ENCODE measurements at regions not wholly inside any gene's neighbourhood (a gene's known extent, or its start where the extent isn't known, plus 50 kb on each side); places are given as distances from the start of the nearest gene placed in this dataset.

DNA sequence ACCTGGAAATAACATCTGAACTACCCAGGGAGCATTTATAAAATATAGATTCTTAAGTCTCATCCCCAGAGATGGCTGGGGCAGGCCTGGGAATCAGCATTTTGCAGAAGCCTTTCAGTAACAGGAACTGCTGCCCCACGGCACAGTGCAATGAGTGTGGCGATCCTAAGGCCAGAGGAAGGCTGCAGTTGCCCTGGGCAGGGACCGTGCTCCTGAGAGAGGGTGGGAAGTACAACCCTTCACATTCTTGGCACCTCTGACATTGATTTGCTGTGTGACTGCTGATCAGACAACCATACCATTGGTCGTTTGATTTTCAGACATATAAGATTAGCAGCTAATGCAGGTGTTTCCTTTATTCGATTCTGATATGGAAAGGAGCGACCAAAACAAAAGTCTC lies 233.6 kb downstream of the STIM2 start:
- no peak overlapping the region for H3K27ac ChIP-seq
- intact Hi-C loops (cut with DNase I) = no loop called here
- no peak for DNase-seq
- H3K4me3 ChIP-seq = no peak overlapping the region
- H3K27me3 ChIP-seq = peaks cover 0 to 28% (median 0%) of the 10 kb centered on the region in 4 donors
- no peak for TF ChIP-seq POLR2A (IDR thresholded peaks at IDR 0.05)
- TF ChIP-seq, protein P1, sequence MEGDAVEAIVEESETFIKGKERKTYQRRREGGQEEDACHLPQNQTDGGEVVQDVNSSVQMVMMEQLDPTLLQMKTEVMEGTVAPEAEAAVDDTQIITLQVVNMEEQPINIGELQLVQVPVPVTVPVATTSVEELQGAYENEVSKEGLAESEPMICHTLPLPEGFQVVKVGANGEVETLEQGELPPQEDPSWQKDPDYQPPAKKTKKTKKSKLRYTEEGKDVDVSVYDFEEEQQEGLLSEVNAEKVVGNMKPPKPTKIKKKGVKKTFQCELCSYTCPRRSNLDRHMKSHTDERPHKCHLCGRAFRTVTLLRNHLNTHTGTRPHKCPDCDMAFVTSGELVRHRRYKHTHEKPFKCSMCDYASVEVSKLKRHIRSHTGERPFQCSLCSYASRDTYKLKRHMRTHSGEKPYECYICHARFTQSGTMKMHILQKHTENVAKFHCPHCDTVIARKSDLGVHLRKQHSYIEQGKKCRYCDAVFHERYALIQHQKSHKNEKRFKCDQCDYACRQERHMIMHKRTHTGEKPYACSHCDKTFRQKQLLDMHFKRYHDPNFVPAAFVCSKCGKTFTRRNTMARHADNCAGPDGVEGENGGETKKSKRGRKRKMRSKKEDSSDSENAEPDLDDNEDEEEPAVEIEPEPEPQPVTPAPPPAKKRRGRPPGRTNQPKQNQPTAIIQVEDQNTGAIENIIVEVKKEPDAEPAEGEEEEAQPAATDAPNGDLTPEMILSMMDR (IDR thresholded peaks at IDR 0.05) = no peak
- H3K4me1 ChIP-seq = no peaks in the 10 kb centered on the region
- WGBS, 2 donors = 75% methylated on average over 4 to 6 of the region's 6 CpGs
- no peaks in the 10 kb centered on the region for H3K9me3 ChIP-seq
- H3K36me3 ChIP-seq = no peaks in the 10 kb centered on the region

DNA sequence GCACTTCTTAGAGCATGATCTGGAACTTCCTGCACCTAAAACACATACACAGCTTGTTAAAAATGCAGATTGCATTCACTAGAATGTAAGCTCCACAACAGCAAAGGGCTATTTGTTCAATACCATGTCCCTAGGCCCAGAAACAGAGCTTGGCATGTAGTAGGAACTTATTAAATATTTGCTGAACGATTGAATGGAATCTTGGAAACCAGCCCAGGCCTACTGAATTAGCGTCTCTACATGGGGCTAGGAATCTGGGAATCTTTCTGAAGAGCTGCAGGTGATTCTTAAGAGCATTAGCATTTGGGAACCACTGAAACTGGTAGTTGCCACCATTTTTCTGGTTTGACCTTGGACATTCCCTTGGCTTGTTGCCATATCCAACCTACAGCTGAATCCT lies 234.1 kb downstream of the STIM2 start:
- no peak for DNase-seq
- 17 to 20% methylated on average over 2 of the region's 2 CpGs for WGBS, 2 donors
- H3K36me3 ChIP-seq = no peaks in the 10 kb centered on the region

GRCh38 chr4:27096142-27096824 lies 235.6 kb downstream of the STIM2 start:
- Histone ChIP-seq H3K4me1 (no peaks in the 10 kb centered on the region), H3K9me3 (no peaks in the 10 kb centered on the region), H3K36me3 (no peaks in the 10 kb centered on the region), H3K27me3 (peaks cover 0 to 20% (median 0%) of the 10 kb centered on the region in 4 donors), H3K27ac (no peak overlapping the region), H3K4me3 (no peak overlapping the region)
- WGBS, 2 donors = 80 to 81% methylated on average over 9 of the region's 9 CpGs
- DNase-seq = no peak
- TF ChIP-seq POLR2A (IDR thresholded peaks at IDR 0.05) = no peak
- TF ChIP-seq, protein P1 (IDR thresholded peaks at IDR 0.05) = no peak
- intact Hi-C loops (cut with DNase I) = no loop called here

More for the DNA sequence above, 234.1 kb downstream of the STIM2 start:
- Histone ChIP-seq H3K27ac (no peak overlapping the region), H3K27me3 (peaks cover 0 to 28% (median 0%) of the 10 kb centered on the region in 4 donors), H3K4me1 (no peaks in the 10 kb centered on the region), H3K9me3 (no peaks in the 10 kb centered on the region), H3K4me3 (no peak overlapping the region)
- TF ChIP-seq, protein P1 (IDR thresholded peaks at IDR 0.05) = no peak
- TF ChIP-seq POLR2A (IDR thresholded peaks at IDR 0.05) = no peak
- intact Hi-C loops (cut with DNase I) = no loop called here

DNA sequence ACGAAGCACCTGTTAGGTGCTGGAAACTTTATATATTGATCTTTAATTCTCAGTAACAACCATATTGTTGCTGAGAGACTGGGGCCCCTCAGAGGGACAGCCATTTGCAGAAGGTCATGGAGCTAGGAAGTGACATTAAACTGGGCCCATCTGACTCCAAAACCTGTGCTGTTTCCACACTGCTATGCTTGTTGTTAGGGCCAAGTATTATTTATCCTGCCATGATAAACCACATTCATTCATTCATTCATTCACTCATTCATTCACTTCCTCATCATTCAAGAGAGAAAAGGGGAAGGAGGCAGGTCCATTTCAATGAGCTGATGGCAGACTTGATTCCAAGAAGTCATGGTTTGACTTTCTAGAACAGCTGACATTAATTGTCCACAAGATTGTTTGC lies 237.4 kb downstream of the STIM2 start:
- WGBS, 2 donors = 13 to 43% methylated on average over 1 of the region's 1 CpG
- no peak overlapping the region for H3K4me3 ChIP-seq
- intact Hi-C loops (cut with DNase I) = no loop called here
- no peaks in the 10 kb centered on the region for H3K36me3 ChIP-seq
- DNase-seq = no peak
- H3K27me3 ChIP-seq = peaks cover 0 to 24% (median 0%) of the 10 kb centered on the region in 4 donors
- H3K4me1 ChIP-seq = no peaks in the 10 kb centered on the region
- TF ChIP-seq, protein P1 (IDR thresholded peaks at IDR 0.05) = no peak
- no peak for TF ChIP-seq POLR2A (IDR thresholded peaks at IDR 0.05)
- no peak overlapping the region for H3K27ac ChIP-seq
- H3K9me3 ChIP-seq = no peaks in the 10 kb centered on the region

DNA sequence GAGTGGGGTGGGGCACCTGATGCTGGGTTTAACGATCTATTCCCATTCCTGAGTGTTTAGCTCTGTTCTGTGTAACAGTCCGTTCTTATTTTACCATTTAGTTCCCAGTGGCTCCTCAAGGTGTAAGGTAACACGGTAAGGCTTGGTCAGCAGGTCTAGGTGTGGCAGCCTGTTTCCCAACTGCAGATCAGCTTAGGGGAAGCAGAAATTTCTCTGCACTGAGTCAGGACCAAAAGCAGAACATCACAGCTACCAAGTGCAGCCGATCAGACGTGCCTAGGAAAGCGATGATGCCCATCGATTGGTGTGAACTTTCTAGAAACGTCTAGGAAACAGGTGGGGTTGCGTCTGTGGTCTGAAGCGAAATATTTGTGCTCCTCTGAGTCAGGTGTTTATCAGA lies 240.1 kb downstream of the STIM2 start:
- Histone ChIP-seq H3K27me3 (peaks cover 0 to 28% (median 0%) of the 10 kb centered on the region in 4 donors), H3K4me3 (no peak overlapping the region), H3K36me3 (no peaks in the 10 kb centered on the region), H3K4me1 (no peaks in the 10 kb centered on the region), H3K9me3 (no peaks in the 10 kb centered on the region), H3K27ac (no peak overlapping the region)
- no peak for DNase-seq
- TF ChIP-seq, protein P1 (IDR thresholded peaks at IDR 0.05) = no peak
- TF ChIP-seq POLR2A (IDR thresholded peaks at IDR 0.05) = no peak
- WGBS, 2 donors = 55 to 58% methylated on average over 9 of the region's 10 CpGs
- intact Hi-C loops (cut with DNase I) = no loop called here
